ENCODE measurements at regions not wholly inside any gene's neighbourhood (a gene's known extent, or its start where the extent isn't known, plus 50 kb on each side); places are given as distances from the start of the nearest gene placed in this dataset.

DNA sequence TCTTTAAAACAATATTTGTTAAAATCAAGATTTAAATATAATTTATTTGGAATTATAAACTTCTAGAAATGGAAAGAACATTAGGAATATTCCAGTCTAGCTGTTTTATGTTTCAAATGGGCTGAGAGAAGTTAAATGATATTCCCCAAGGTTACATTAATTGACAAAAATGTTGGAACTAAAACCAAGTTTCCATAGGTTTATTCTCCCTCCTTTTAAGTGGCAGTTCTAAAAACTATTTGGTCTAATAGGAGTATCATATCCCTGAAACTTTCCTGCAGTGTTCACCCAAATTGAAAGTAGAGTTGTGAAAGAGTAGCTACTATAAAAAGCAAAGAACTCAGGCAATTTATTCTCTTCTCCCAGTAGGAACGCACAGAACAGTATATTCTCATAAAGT lies 1185.5 kb downstream of the LRFN5 start:
- DNase-seq (ENCODE audit: low read depth in 3 of 3) = no peak

DNA sequence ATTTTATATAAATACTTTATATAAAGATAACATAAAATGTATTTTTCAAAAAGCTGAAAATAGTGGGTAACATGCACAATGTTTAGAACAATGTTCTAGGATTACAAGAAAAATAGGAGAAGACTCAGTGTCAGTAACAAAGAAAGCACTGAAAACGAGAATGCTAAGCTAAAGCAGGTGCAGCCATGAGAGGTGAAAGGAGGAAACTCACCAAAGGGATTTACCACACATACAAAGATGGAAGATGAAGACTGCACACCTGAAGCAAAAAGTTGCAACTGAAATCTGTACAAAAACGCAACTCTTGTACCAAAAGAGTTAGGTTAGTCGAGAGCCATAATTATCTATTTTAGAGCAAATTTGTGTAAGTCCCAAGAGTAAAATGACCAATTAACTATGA lies 1176.1 kb downstream of the LRFN5 start:
- DNase-seq (ENCODE audit: low read depth in 3 of 3) = no peak

GRCh38 chr14:42778984-42779383 lies 1172.3 kb downstream of the LRFN5 start:
- DNase-seq (ENCODE audit: low read depth in 3 of 3) = no peak

DNA sequence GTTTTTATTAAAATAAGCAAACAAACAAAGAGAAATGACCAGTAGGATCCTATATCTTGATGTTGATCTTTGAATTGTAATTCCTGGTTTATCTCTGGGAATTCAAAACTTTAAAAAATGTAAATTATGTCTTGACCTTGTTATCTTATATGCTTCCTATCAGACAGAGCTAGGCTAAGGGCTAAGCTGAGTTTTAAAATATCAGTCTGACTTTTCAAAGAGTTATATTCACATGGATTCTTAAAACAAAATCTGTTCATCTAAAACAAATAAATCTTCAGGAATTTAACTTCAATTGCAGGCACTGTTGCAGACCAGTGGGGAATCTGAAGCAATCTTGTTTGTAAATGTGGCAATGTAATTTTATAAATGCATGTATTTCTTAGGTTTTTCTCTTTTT lies 1144.1 kb downstream of the LRFN5 start:
- no peak for DNase-seq (ENCODE audit: low read depth in 3 of 3)

DNA sequence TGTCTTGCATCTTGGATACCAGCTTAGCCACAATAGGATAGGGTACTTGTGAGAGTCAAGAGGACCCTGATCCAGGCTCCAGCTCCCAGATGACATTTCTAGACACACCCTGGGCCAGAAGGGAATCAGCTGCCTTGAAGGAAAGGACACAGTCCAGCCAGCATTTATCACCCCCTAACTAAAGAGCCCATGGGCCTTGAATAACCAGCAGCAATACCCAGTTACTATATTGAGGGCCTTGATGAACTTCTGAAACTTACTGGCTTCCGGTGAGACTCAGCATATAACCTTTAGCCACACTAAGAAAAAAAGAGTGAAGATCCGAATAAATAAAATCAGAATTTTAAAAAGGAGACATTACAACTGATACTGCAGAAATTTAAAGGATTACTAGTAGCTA lies 1135.4 kb downstream of the LRFN5 start:
- DNase-seq (ENCODE audit: low read depth in 3 of 3) = no peak

- DNase-seq (ENCODE audit: low read depth in 3 of 3) = no peak
These were observed 1129.7 kb downstream of the LRFN5 start for GRCh38 chr14:42736408-42736807.

- DNase-seq (ENCODE audit: low read depth in 3 of 3) = no peak
These were observed 1127.4 kb downstream of the LRFN5 start for GRCh38 chr14:42734041-42734440.

DNA sequence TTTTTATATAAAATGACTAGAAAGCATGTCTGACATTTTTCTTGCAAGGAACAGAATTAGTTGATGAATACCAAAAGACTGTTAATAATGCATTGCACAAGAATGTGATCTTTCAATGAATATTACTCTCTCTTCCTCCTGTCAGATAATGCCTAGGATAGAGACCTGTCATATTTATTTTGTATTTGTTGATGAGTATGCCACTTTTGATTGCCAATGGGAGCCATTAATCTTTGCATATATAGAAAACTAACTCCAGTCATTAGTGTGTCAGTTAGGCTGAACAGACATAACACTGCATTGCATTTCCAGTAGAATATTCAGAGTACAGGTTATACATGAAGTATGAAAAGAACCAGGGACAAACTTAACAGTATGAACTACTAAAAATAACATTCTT lies 1125.3 kb downstream of the LRFN5 start:
- no peak for DNase-seq (ENCODE audit: low read depth in 3 of 3)

GRCh38 chr14:42731480-42731879 lies 1124.8 kb downstream of the LRFN5 start:
- no peak for DNase-seq (ENCODE audit: low read depth in 3 of 3)

DNA sequence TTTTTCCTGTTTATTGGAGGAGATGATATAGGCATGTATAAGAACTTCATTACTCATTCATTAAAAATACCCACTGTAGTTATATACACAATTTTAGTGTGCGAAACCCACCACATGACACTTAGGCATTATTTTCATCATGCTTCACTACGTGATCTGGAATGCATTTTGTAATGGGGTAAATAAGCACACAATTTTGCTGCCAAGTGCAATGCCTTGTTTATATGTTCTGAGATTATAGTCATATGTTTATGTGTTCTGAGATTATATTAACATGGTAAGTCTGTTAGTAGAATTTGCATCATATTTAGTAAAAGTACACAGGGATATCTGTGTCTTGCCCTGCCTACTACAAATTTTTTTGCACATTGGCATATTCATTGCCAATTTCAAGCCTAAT lies 1123.0 kb downstream of the LRFN5 start:
- no peak for DNase-seq (ENCODE audit: low read depth in 3 of 3)

DNA sequence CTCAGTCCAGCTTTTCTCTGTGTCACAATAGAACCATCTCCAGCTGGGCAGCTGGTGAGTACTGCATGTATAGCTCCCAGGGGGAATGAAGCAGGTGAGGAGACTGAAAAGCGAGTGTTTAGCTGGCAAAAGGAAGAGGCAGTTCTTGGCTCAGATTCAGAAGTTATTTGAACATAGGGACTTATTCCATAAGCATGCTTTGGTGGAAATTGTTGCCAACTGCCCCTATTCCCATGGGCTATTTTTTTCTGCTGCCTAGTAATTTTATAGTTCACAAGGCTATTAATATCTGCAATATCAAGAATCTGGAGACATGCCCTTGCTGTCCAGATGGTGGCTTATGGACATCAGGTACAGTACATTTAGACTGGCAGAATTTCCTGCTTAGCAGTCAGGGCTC lies 1112.7 kb downstream of the LRFN5 start:
- DNase-seq (ENCODE audit: low read depth in 3 of 3) = no peak

GRCh38 chr14:42715316-42715715 lies 1108.6 kb downstream of the LRFN5 start:
- DNase-seq (ENCODE audit: low read depth in 3 of 3) = no peak

- no peak for DNase-seq (ENCODE audit: low read depth in 3 of 3)
These were observed 1103.4 kb downstream of the LRFN5 start for GRCh38 chr14:42710071-42710470.

DNA sequence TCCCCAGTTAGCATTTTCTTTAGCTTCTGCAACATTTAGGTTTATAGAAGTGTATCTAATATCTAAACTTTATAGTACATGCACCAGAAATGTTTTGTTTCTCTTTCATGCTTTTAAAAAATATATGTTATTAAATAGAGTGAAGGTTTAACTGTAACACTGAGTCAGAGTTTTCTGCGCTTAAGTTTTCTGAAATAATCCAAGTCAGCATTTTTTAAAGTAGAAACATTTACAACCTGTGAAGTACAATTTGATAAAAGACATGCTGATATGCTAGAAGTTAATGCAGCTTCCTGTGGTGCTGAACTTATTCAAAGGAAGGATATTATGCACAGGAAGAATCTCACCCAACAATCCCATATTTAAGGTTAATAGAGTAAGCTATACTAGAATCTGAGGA lies 1096.8 kb downstream of the LRFN5 start:
- DNase-seq (ENCODE audit: low read depth in 3 of 3) = no peak

DNA sequence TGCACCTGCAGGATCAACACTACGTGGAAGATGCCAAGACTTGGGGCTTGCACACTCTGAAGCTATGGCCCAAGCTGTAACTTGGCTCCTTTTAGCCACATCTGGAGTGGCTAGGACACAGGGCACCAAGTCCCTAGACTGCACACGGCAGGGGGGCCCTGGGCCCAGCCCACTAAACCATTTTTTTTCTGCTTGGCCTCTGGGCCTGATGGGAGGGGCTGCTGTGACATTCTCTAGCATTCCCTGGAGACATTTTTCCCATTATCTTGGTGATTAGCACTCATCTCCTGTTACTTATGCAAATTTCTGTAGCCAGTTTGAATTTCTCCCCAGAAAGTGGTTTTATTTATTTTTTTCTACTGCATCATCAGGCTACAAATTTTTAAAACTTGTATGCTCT lies 1080.7 kb downstream of the LRFN5 start:
- DNase-seq (ENCODE audit: low read depth in 3 of 3) = no peak

- no peak for DNase-seq (ENCODE audit: low read depth in 3 of 3)
These were observed 1077.0 kb downstream of the LRFN5 start for GRCh38 chr14:42683707-42684106.

DNA sequence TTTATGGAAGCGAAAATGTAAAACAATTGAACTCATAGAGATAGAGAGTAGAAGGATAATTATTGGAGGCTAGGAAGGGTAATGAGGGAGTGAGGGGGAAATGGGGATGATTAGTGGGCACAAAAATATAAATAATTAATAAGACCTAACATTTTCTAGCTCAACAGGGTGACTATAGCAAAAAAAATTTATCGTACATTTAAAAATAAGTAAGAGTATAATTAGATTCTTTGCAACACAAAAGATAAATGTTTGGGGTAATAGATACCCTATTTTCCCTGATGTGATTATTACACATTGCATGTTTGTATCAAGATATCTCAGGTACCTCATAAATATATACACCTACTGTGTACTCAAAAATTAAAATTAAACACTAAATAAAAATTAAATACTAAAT lies 1070.0 kb downstream of the LRFN5 start:
- DNase-seq (ENCODE audit: low read depth in 3 of 3) = no peak

DNA sequence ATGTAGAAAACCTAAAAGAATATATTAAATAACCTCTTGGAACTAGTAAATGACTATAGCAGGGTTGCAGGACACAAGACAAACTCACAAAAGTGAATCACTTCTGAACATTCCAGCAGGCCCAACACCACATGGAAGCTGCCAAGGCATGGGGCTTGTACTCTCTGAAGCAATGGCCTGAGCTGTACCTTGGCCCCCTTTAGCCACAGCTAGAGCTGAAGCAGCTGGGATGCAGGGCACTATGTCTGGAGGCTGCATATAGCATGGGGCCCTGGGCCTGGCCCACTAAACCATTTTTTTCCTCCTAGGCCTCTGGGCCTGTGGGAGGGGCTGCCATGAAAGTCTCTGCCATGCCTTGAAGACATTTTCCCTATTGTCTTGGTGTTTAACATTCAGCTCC lies 1067.3 kb downstream of the LRFN5 start:
- DNase-seq (ENCODE audit: low read depth in 3 of 3) = no peak

- no peak for DNase-seq (ENCODE audit: low read depth in 3 of 3)
These were observed 1065.0 kb downstream of the LRFN5 start for GRCh38 chr14:42671636-42672035.

- no peak for DNase-seq (ENCODE audit: low read depth in 3 of 3)
These were observed 1058.4 kb downstream of the LRFN5 start for GRCh38 chr14:42665083-42665482.

DNA sequence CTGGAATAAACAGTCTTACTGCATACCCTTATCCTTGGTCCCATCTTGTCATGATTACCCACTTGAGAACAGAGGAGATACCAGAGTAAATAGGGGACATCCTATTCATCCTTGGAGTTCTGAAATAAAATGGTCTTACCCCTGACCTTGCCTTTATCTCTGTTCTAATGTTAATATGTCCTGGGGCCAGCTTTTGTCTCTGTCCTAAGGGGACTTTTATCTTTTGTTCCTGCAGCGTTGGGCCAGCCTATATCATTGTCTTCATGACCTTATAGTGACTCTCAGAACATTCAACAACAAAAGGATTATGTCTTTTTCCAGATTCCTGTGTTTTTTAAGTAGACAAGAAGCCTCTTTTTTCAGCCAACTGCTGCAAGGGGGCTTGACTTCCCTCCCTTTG lies 1057.5 kb downstream of the LRFN5 start:
- DNase-seq (ENCODE audit: low read depth in 3 of 3) = no peak

DNA sequence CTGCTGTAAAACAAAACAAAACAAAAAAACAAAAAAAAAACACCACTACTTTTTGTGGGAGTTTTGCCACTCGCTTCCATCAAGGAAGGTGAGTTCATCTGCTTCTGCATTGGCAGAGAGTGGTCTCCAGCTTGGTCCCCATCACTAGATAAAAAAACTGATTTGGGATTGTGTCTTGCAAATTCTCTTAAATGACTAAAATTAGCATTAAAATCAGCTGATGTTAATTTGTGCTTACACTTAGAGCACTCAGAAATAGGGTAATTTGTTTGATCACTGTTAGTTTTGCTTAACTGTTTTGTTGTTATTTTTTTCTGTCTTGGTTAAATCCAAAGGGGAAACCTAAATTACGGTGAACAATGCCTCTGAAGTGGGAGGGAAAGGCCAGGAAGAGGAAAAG lies 1048.0 kb downstream of the LRFN5 start:
- DNase-seq (ENCODE audit: low read depth in 3 of 3) = no peak

DNA sequence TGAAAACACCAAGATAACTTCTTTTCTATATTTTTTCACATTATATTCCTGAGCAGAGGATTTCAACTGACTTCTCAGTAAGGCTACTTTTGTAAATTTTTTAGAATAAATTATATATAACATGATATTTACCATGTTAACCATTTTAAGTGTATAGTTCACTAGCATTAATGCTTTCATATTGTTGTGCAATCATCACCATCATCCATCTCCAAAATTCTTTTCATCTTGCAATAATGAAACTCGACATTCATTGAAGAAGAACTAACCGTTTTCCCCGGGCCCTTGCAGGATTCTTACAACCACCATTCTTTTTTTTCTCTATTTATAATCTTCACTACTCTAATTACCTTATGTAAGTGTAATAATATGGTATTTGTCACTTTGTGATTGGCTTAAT lies 1036.1 kb downstream of the LRFN5 start:
- no peak for DNase-seq (ENCODE audit: low read depth in 3 of 3)

GRCh38 chr14:42633504-42634095 lies 1026.9 kb downstream of the LRFN5 start:
- DNase-seq (ENCODE audit: low read depth in 3 of 3) = no peak

GRCh38 chr14:42629553-42629952 lies 1022.9 kb downstream of the LRFN5 start:
- no peak for DNase-seq (ENCODE audit: low read depth in 3 of 3)
